B cell (primary cell): ENCODE measurements at regions not wholly inside any gene's neighbourhood (a gene's known extent, or its start where the extent isn't known, plus 50 kb on each side); places are given as distances from the start of the nearest gene placed in this dataset.

Experiments
- ATAC-seq: fragments of 200-7000 bp; cut with Tn5 transposase; one replicate; pipeline ENCODE4 v1.10.0; 2021; ENCODE audit warnings: low read depth, mild to moderate bottlenecking, moderate number of reproducible peaks, moderate library complexity
- CTCF ChIA-PET: fragments of 350-600 bp; sonication (Branson Sonifier 250); formaldehyde crosslinking; loops from one replicate; lab custom pipeline; 2021; ENCODE audit warnings: antibody characterized with exemption, inconsistent platforms; lab: Charles Lee
- POLR2A ChIA-PET: fragments of 350-600 bp; sonication (Branson Sonifier 250); formaldehyde crosslinking; loops from one replicate; lab custom pipeline; 2021; ENCODE audit warnings: antibody characterized with exemption; lab: Charles Lee
- DNase-seq: peaks from one replicate; pipeline ENCODE4 v3.0.0; 2013
- H2AFZ ChIP-seq: 2 replicates; pipeline ENCODE4 v1.6.1; 2012; ENCODE audit warnings: mild to moderate bottlenecking, low read depth, low read length; ENCODE audit not compliant: insufficient read depth, poor library complexity, severe bottlenecking
- H3K27ac ChIP-seq, 2 donors: 1 replicate in 1 of 2; 2 replicates in 1 of 2; pipeline ENCODE4 v1.5.1; 2012 to 2013; ENCODE audit warnings: low read length in 2 of 2, mild to moderate bottlenecking in 2 of 2, moderate library complexity in 1 of 2
- H3K27me3 ChIP-seq, 4 experiments: fragments of 200-600 bp in 1 of 4; sonication (generic) in 1 of 4; replicated peaks in 1 of 4; 1 replicate in 2 of 4; 2 replicates in 2 of 4; pipeline versions ENCODE4 v1.6.1 to v1.7.0; 2013 to 2016; ENCODE audit warnings: low read length in 3 of 4, mild to moderate bottlenecking in 2 of 4, mixed read lengths in 1 of 4, moderate library complexity in 1 of 4; ENCODE audit not compliant: insufficient read depth in 4 of 4, control insufficient read depth in 3 of 4; ENCODE audit errors: control extremely low read depth in 1 of 4
- H3K36me3 ChIP-seq, 2 experiments: replicated peaks in 1 of 2; 1 replicate in 1 of 2; 2 replicates in 1 of 2; pipeline versions ENCODE4 v1.6.1 to v1.7.1; 2013; ENCODE audit warnings: low read length in 1 of 2; ENCODE audit not compliant: insufficient read depth in 2 of 2, control insufficient read depth in 1 of 2; ENCODE audit errors: control extremely low read depth in 1 of 2, extremely low read depth in 1 of 2
- H3K4me1 ChIP-seq, 2 donors: fragments of 200-600 bp in 1 of 2; sonication (generic) in 1 of 2; 1 replicate in 1 of 2; 2 replicates in 1 of 2; pipeline versions ENCODE4 v1.5.1 to v1.6.1; 2013 to 2017; ENCODE audit warnings: low read length in 2 of 2; ENCODE audit not compliant: control insufficient read depth in 2 of 2, insufficient read depth in 2 of 2
- H3K4me2 ChIP-seq: replicated peaks from 2 replicates; pipeline ENCODE3; 2012; ENCODE audit warnings: mild to moderate bottlenecking, low read depth, low read length; ENCODE audit not compliant: poor library complexity, severe bottlenecking
- H3K4me3 ChIP-seq, 5 experiments: fragments of 200-600 bp in 1 of 5; sonication (generic) in 1 of 5; 1 replicate in 3 of 5; 2 replicates in 2 of 5; pipeline versions ENCODE4 v1.5.1 to v1.7.0; 2011 to 2016; ENCODE audit warnings: low read length in 4 of 5, mild to moderate bottlenecking in 4 of 5, low read depth in 2 of 5, control low read depth in 1 of 5, moderate library complexity in 1 of 5; ENCODE audit not compliant: insufficient read depth in 1 of 5; ENCODE audit errors: control extremely low read depth in 1 of 5, extremely low read depth in 1 of 5
- H3K79me2 ChIP-seq: fragments of 200-600 bp; sonication (generic); one replicate; pipeline ENCODE4 v1.6.0; 2016; ENCODE audit warnings: low read length; ENCODE audit not compliant: control insufficient read depth, insufficient read depth
- H3K9ac ChIP-seq: fragments of 200-600 bp; sonication (generic); 2 replicates; pipeline ENCODE4 v1.6.1; 2017; ENCODE audit warnings: mild to moderate bottlenecking, low read length, moderate library complexity
- H3K9me3 ChIP-seq, 3 donors: one replicate each; pipeline versions ENCODE4 v1.6.1 to v1.7.1; 2013; ENCODE audit warnings: low read length in 2 of 3; ENCODE audit not compliant: control insufficient read depth in 2 of 3, insufficient read depth in 1 of 3; ENCODE audit errors: control extremely low read depth in 1 of 3
- H4K20me1 ChIP-seq: 2 replicates; pipeline ENCODE4 v1.6.0; 2012; ENCODE audit warnings: mild to moderate bottlenecking, low read length; ENCODE audit not compliant: insufficient read depth, control insufficient read depth, poor library complexity, severe bottlenecking
- H3K27ac Mint-ChIP-seq: one replicate; pipeline ENCODE4 v1.8.0; 2021; ENCODE audit warnings: mixed read lengths
- H3K27me3 Mint-ChIP-seq: one replicate; pipeline ENCODE4 v1.8.0; 2021; ENCODE audit warnings: mixed read lengths
- H3K4me1 Mint-ChIP-seq: one replicate; pipeline ENCODE4 v1.8.0; 2021; ENCODE audit warnings: mixed read lengths
- H3K4me3 Mint-ChIP-seq: one replicate; pipeline ENCODE4 v1.8.0; 2021; ENCODE audit warnings: mixed read lengths
- H3K9me3 Mint-ChIP-seq: one replicate; pipeline ENCODE4 v1.8.0; 2022; ENCODE audit warnings: mixed read lengths; ENCODE audit not compliant: insufficient read depth
- CTCF ChIP-seq: fragments of 200-600 bp; IDR thresholded peaks from one replicate; pipeline ENCODE4 v1.8.0; 2022; ENCODE audit warnings: antibody characterized with exemption, mild to moderate bottlenecking
- EZH2 ChIP-seq: IDR thresholded peaks from 2 replicates; pipeline ENCODE4 v1.6.1; 2012; ENCODE audit warnings: borderline replicate concordance, low read depth, mild to moderate bottlenecking, moderate library complexity, low read length; ENCODE audit not compliant: insufficient read depth, poor library complexity, severe bottlenecking
- WGBS: methylation state at CpG from one replicate; pipeline ENCODE4 v1.1.5; 2013; ENCODE audit warnings: missing lambda C conversion rate; ENCODE audit not compliant: insufficient coverage; 5-methylcytosine and 5-hydroxymethylcytosine counted together
- intact Hi-C: fragments of 100-400 bp; cut with micrococcal nuclease; formaldehyde crosslinking; loops from one replicate; pipeline ENCODE4 v1.10.0; 2022

GRCh38 chr14:99094901-99095300, 177.1 kb downstream of the BCL11B start:
- Histone ChIP-seq H4K20me1 (no peaks in the 10 kb centered on the region), H3K36me3 (no peaks in the 10 kb centered on the region), H3K27me3 (no peaks in the 10 kb centered on the region), H2AFZ (no peak overlapping the region), H3K4me3 (no peak overlapping the region), H3K79me2 (no peaks in the 10 kb centered on the region), H3K9ac (no peak overlapping the region), H3K9me3 (peaks cover 0 to 34% (median 3%) of the 10 kb centered on the region in 3 donors), H3K4me2 (no peak overlapping the region), H3K27ac (no peak overlapping the region), H3K4me1 (no peaks in the 10 kb centered on the region)
- TF ChIP-seq CTCF (no peak), EZH2 (no peak)
- Mint-ChIP-seq H3K4me1 (no peaks in the 10 kb centered on the region), H3K27me3 (no peaks in the 10 kb centered on the region), H3K9me3 (peaks cover 11% of the 10 kb centered on the region), H3K27ac (no peak overlapping the region), H3K4me3 (no peak overlapping the region)
- ChIA-PET POLR2A (no interaction called here), CTCF (no interaction called here)
- intact Hi-C loops = no loop called here
- DNase-seq = no peak
- no peak for ATAC-seq
- 96% methylated on average over 10 of the region's 12 CpGs for WGBS

- Histone ChIP-seq H3K4me2 (no peak overlapping the region), H3K4me3 (no peak overlapping the region), H3K79me2 (no peaks in the 10 kb centered on the region), H3K27me3 (no peaks in the 10 kb centered on the region), H3K36me3 (no peaks in the 10 kb centered on the region), H4K20me1 (no peaks in the 10 kb centered on the region), H3K4me1 (no peaks in the 10 kb centered on the region), H3K9me3 (peaks cover 0 to 34% (median 3%) of the 10 kb centered on the region in 3 donors), H3K27ac (no peak overlapping the region), H3K9ac (no peak overlapping the region), H2AFZ (no peak overlapping the region)
- POLR2A ChIA-PET = no interaction called here
- no peak overlapping the region for H3K27ac Mint-ChIP-seq
- H3K9me3 Mint-ChIP-seq = peaks cover 11% of the 10 kb centered on the region
- ATAC-seq (no peak), DNase-seq (no peak)
- TF ChIP-seq EZH2 (no peak), CTCF (no peak)
- intact Hi-C loops = no loop called here
- H3K4me3 Mint-ChIP-seq = no peak overlapping the region
- H3K27me3 Mint-ChIP-seq = no peaks in the 10 kb centered on the region
- H3K4me1 Mint-ChIP-seq = no peaks in the 10 kb centered on the region
- WGBS = 100% methylated on average over 2 of the region's 2 CpGs
- CTCF ChIA-PET = no interaction called here
These were observed 176.6 kb downstream of the BCL11B start for GRCh38 chr14:99095369-99095768.
